Stimulated activated CD4-positive, alpha-beta T cell treated with anti-CD3 and anti-CD28 coated beads, Interleukin-2, amount 100 ng/mL, for 24 hours (primary cell): ENCODE measurements at regions not wholly inside any gene's neighbourhood (a gene's known extent, or its start where the extent isn't known, plus 50 kb on each side); places are given as distances from the start of the nearest gene placed in this dataset.

Experiments
- DNase-seq, 2 donors: peaks; one replicate each; pipeline ENCODE4 v3.0.0-alpha.2; 2020

- DNase-seq, result no peak
Observed at GRCh38 chr12:5232826-5233500, 189.3 kb downstream of the KCNA5 start.

- DNase-seq, result no peak
Observed at GRCh38 chr12:5236022-5236640, 192.5 kb downstream of the KCNA5 start.

DNA sequence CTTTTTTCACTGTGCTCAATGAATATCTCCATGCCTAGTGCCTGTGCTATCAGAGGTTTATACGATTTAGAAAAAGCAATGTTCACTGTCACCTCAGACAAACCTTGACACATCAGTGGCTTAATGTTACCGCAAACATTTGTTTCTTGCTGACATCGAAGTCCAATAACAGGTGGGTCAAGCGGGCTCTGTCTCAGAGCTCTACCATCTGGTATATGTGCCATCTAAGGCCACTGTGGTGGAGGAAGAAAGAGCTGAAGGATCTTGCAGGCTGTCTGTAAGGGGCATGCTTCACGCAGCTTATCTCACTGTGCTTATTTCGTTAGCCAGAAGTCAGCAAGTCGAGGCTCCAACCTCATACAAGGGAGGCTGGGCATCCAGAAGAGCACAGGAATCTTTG is 189.5 kb upstream of the NTF3 start:
- no peak for DNase-seq

GRCh38 chr12:5243014-5243413 is 188.9 kb upstream of the NTF3 start:
- no peak for DNase-seq

- DNase-seq, result no peak
Observed at GRCh38 chr12:5244513-5244972, 187.4 kb upstream of the NTF3 start.

- DNase-seq, result no peak
Observed at GRCh38 chr12:5246196-5246595, 185.7 kb upstream of the NTF3 start.

DNA sequence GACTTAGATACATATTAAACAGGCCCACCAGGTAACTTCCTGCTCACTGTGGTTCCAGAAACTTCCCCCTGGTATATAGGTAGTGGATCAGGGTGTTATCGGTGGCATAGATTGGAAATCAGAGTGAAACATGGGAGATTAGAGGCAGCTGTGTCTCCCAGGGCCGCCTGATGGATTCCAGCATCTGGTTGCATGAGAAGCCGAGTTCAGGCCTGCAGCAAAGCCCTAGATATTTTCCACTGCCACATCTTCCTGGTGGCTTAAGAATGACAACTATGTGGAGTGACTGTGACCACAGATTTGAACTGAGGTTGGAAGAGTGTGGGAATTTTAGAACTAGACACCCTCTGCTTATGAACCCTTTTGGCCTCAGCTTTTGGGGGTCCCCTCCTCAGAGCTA is 184.8 kb upstream of the NTF3 start:
- DNase-seq, result no peak

DNA sequence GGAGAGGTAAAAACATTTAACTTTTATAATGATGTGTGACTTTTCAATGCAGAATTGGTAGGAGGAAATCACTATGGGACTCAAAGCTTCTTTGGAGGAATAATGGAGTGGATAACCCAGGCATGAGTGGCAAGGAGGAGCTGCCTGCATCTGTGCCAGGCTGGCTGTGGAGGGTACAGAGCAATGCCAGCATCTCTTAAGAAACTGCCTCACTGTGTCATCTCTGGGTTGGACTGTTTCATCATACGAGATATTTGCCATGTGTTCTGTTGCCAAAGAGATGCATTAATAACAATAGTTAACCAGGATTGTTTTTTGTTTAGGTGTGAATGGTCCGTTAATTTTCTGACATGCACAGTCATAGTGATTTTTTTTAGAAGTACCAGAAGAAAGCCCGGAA is 183.7 kb upstream of the NTF3 start:
- no peak for DNase-seq

GRCh38 chr12:5248999-5249526 is 182.8 kb upstream of the NTF3 start:
- DNase-seq, result no peak

DNA sequence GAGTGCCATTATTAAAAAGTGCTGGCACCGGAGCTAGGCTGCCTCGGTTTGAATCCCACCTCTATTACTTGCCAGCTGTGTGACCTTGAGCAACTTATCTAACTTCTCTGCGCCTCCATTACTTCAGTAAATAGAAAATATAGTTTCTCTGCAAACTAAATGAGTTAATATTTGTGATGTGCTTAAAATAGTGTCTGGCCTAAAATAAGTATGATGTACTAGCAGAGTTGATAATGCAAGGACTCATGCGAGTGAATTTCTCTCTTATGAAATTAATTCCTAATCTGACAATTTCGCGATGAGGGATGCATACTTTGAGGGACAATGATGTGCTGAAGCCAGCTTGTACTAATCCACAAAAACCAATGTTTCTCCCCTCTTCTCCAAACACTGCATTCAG is 180.8 kb upstream of the NTF3 start:
- no peak for DNase-seq

GRCh38 chr12:5251786-5252185 is 180.1 kb upstream of the NTF3 start:
- no peak for DNase-seq

GRCh38 chr12:5254703-5255102 is 177.2 kb upstream of the NTF3 start:
- DNase-seq, result no peak

DNA sequence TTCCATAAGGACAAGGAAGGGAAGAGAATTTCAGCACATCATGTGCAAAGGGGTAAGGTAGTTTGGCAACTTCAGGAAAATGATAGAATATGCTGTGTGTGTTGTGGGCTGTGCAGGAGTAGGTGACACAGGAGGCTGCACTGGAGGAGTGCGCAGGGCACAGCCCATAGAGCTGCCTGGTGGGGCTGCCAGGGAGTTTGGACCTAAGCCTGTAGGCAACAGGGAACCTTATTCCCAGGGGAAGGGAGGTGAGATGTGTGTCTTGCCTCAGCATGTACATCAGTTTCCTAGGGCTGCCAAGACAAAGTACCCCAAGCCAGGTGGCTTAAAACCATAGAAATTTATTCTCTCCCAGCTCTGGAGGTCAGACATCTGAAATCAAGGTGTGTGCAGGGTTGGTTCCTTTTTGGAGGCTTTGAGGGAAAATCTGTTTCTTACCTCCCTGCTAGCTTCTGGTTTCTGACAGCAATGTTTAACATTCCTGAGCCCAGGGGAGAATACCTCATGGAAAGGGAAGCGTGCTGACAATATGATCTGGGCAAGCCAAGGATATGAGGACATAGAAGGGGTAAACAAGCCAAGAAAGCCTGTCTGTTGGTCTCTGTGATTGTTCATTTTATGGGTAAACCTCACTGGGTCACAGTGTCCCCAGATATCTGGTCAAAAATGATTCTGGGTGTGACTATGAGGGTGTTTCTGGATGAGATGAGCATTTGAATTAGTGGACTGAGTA is 174.0 kb upstream of the NTF3 start:
- no peak for DNase-seq

- DNase-seq, result no peak
Observed at GRCh38 chr12:5258498-5258897, 173.4 kb upstream of the NTF3 start.

DNA sequence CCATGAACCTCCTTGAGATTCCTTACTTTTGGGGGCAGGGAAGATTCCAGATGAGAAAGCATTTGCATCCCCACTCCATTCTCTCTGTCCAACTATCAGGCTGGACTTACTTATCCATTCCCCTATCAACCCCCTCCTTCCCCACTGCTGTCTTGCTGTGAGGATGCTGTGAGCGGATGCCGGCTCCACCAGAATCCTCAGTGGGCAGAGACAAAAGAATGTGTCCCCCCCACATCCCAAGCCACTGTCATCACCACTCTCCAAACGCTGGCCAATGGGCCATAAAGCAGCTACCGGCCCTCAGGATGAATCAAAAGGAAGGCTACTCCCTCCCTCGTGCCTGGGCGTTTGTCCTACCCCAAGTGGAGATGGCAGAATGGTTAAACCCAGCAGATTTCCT is 173.0 kb upstream of the NTF3 start:
- no peak for DNase-seq

GRCh38 chr12:5259523-5259922 is 172.4 kb upstream of the NTF3 start:
- DNase-seq, result no peak

DNA sequence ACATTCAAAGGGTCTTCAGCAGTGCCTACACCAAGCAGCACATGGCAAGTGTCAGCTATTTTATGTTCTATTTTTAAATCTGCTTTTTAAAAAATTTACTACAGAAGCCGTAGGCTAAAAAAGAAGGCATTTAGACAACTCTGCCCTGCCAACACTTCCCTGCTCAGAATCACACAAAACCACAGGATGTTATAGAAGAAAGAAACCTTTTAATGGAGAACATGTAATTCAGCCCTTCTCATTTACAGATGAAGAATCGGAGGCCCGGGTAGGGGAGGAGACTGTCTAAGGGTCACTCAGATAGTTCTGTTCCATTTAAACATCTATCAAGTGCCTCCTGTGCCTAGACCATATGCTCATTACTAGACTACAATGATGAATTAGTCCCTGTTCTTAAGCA is 171.8 kb upstream of the NTF3 start:
- no peak for DNase-seq

- no peak for DNase-seq
Observed at GRCh38 chr12:5260591-5261086, 171.3 kb upstream of the NTF3 start.

GRCh38 chr12:5262450-5262849 is 169.5 kb upstream of the NTF3 start:
- no peak for DNase-seq

- no peak for DNase-seq
Observed at GRCh38 chr12:5262885-5263284, 169.0 kb upstream of the NTF3 start.

DNA sequence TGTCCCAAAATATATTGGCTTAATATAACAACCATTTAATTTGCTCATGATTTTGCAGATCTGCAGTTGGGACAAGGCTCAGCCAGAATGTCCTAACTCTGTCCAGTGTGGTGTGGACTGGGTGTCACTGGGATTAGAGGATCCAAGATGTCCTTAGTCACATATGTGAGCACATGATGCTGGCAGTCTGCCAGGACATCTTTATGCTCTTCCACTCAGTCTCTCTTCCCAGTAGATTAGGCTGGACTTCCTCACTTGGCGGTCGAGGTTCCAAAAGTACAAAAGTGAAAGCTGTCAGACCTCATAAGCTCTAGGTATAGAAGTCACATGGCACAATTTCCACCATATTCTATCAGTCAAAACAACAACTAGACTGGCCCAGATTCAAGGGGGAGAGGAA is 167.9 kb upstream of the NTF3 start:
- DNase-seq, result no peak

DNA sequence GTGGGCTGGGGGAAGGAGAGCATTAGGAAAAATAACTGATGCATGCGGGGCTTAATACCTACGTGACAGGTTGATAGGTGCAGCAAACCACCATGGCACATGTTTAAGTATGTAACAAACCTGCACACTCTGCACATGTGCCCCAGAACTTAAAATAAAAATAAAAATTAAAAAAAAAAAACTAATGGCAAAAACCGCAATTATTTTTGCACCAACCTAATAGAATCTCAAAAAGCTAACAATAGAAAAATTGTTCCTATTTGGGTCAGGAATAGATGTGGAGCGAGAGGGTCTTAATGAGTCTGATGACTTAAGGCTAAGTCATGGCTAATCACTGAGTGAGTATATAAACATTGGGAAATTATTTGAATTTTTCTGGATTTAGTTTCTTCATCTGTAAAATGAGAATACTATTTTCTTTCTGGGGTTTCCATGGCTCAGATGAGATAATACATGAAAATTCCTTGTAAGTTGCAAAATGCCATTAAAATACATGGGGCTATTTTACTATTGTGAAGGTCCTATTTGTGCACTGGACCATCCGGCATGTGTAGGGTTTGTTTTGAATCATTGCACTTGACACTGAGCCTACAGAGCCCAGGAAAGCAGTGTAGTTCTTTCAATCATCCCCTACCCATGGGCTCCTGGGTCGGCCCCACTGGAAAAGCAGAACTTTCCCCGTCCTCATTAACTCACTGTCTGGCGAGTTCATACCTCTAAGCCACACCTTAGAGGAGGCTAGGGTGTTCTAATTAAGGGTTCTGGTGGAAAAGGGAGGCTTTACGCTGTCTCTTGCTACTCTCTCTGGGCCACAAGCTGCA is 164.1 kb upstream of the NTF3 start:
- no peak for DNase-seq
